Hepatocyte (in vitro differentiated cells): ENCODE measurements at regions not wholly inside any gene's neighbourhood (a gene's known extent, or its start where the extent isn't known, plus 50 kb on each side); places are given as distances from the start of the nearest gene placed in this dataset.

ENCODE experiments used
- DNase-seq: peaks from one replicate; pipeline ENCODE4 v3.0.0-alpha.2; 2016; ENCODE audit warnings: low spot score
- H2AFZ ChIP-seq: fragments of 200-600 bp; sonication (generic); 2 replicates; pipeline ENCODE4 v1.6.0; 2016; ENCODE audit warnings: antibody characterized with exemption, mild to moderate bottlenecking
- H3K27ac ChIP-seq: fragments of 200-600 bp; sonication (generic); 2 replicates; pipeline ENCODE4 v1.5.1; 2016; ENCODE audit warnings: mild to moderate bottlenecking
- H3K27me3 ChIP-seq: fragments of 200-600 bp; sonication (generic); 2 replicates; pipeline ENCODE4 v1.6.1; 2016
- H3K36me3 ChIP-seq: fragments of 200-600 bp; sonication (generic); replicated peaks from 2 replicates; pipeline ENCODE4 v1.5.1; 2016; ENCODE audit warnings: low read depth; ENCODE audit not compliant: insufficient read depth
- H3K4me1 ChIP-seq: fragments of 200-600 bp; sonication (generic); 2 replicates; pipeline ENCODE4 v1.5.1; 2016; ENCODE audit warnings: mild to moderate bottlenecking, moderate library complexity; ENCODE audit not compliant: insufficient read depth
- H3K4me2 ChIP-seq: fragments of 200-600 bp; sonication (generic); 2 replicates; pipeline ENCODE4 v1.6.0; 2016
- H3K4me3 ChIP-seq: fragments of 200-600 bp; sonication (generic); 2 replicates; pipeline ENCODE4 v1.5.1; 2016; ENCODE audit warnings: mild to moderate bottlenecking
- H3K79me2 ChIP-seq: fragments of 200-600 bp; sonication (generic); 2 replicates; pipeline ENCODE4 v1.6.0; 2017; ENCODE audit warnings: mild to moderate bottlenecking
- H3K9me2 ChIP-seq: fragments of 200-600 bp; sonication (generic); replicated peaks from 2 replicates; pipeline ENCODE4 v1.6.0; 2017; ENCODE audit warnings: mild to moderate bottlenecking; ENCODE audit not compliant: insufficient read depth
- H3K9me3 ChIP-seq: fragments of 200-600 bp; sonication (generic); 2 replicates; pipeline ENCODE4 v1.5.1; 2016; ENCODE audit warnings: low read depth, mild to moderate bottlenecking
- H4K20me1 ChIP-seq: fragments of 200-600 bp; sonication (generic); 2 replicates; pipeline ENCODE4 v1.6.0; 2016; ENCODE audit warnings: mild to moderate bottlenecking; ENCODE audit not compliant: insufficient read depth, poor library complexity, severe bottlenecking
- EZH2 ChIP-seq: fragments of 200-600 bp; sonication (generic); IDR thresholded peaks from 2 replicates; pipeline ENCODE4 v1.6.1; 2016; ENCODE audit warnings: antibody characterized with exemption, mild to moderate bottlenecking, borderline replicate concordance
- EZH2phosphoT487 ChIP-seq: fragments of 200-600 bp; sonication (generic); IDR thresholded peaks from one replicate; pipeline ENCODE4 v1.6.1; 2018; ENCODE audit warnings: antibody characterized with exemption, mild to moderate bottlenecking, low read depth, moderate library complexity; ENCODE audit not compliant: unreplicated experiment, severe bottlenecking
- WGBS: methylation state at CpG from one replicate; pipeline ENCODE4 v1.1.6; 2016; ENCODE audit warnings: low lambda C conversion rate; ENCODE audit errors: missing lambda C conversion rate; 5-methylcytosine and 5-hydroxymethylcytosine counted together
- TF ChIP-seq, protein P1 (sequence below): fragments of 200-600 bp; sonication (generic); IDR thresholded peaks from 2 replicates; pipeline ENCODE4 v1.5.1; 2016; ENCODE audit warnings: antibody characterized with exemption, mild to moderate bottlenecking; ENCODE audit not compliant: poor library complexity

DNA sequence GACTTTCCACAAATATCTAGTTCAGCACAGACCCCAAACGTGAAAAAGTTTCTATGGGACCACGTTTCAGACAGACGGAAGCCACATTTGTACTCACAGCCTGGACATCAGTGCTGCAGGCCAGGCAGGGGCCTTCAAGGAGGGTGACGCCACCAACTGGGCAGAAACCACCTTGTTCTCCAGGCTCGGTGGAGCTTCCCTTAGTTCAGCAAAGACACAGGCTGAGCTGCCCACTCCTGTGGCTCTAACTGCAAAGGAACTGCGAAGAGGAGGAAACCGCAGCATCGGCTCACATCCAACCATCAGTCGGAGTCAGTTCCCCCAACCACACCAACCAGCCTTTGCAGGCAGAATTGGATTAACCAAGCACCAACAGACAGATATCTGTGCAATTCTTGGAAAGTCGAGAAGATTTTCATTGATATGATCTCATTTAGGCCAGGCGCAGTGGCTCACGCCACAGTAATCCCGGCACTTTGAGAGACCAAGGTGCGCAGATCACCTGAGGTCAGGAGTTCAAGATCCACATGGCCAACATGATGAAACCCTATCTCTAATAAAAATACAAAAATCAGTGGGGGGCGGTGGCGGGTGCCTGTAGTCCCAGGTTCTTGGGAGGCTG is 73.3 kb upstream of the CNEP1R1 start:
- WGBS: 85% methylated on average over 16 of the region's 16 CpGs
- Histone ChIP-seq H3K4me2 (no peak overlapping the region), H3K4me1 (no peaks in the 10 kb centered on the region), H3K36me3 (no peaks in the 10 kb centered on the region), H3K79me2 (no peaks in the 10 kb centered on the region), H3K27ac (no peak overlapping the region), H2AFZ (no peak overlapping the region), H3K4me3 (no peak overlapping the region), H3K27me3 (no peaks in the 10 kb centered on the region), H3K9me2 (no peaks in the 10 kb centered on the region), H4K20me1 (no peaks in the 10 kb centered on the region), H3K9me3 (no peaks in the 10 kb centered on the region)
- no peak for DNase-seq
- no peak for TF ChIP-seq EZH2phosphoT487
- TF ChIP-seq EZH2: no peak

DNA sequence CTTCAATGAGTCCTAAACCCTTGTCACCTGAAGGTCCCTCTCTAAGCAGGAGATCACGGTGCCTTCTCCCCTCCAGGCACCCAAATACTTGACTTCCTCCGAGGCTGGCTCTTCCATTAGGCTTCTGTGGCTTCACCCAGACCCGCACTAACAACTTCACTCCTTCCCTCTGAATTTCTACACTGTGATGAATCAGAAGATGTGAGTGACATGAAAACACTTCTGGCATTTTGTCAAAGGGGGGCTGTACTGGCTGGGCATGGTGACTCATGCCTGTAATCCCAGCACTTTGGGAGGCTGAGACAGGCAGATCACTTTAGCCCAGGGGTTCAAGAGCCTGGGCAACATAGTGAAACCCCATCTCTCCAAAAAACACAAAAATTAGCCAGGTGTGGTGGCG is 72.6 kb upstream of the CNEP1R1 start:
- no peak for DNase-seq
- WGBS: 70% methylated on average over 4 of the region's 4 CpGs
- no peaks in the 10 kb centered on the region for H3K9me2 ChIP-seq
- H2AFZ ChIP-seq: no peak overlapping the region
- no peaks in the 10 kb centered on the region for H3K36me3 ChIP-seq
- TF ChIP-seq EZH2 (no peak), EZH2phosphoT487 (no peak)
- TF ChIP-seq, protein P1, sequence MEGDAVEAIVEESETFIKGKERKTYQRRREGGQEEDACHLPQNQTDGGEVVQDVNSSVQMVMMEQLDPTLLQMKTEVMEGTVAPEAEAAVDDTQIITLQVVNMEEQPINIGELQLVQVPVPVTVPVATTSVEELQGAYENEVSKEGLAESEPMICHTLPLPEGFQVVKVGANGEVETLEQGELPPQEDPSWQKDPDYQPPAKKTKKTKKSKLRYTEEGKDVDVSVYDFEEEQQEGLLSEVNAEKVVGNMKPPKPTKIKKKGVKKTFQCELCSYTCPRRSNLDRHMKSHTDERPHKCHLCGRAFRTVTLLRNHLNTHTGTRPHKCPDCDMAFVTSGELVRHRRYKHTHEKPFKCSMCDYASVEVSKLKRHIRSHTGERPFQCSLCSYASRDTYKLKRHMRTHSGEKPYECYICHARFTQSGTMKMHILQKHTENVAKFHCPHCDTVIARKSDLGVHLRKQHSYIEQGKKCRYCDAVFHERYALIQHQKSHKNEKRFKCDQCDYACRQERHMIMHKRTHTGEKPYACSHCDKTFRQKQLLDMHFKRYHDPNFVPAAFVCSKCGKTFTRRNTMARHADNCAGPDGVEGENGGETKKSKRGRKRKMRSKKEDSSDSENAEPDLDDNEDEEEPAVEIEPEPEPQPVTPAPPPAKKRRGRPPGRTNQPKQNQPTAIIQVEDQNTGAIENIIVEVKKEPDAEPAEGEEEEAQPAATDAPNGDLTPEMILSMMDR: no peak
- no peak overlapping the region for H3K4me3 ChIP-seq
- H3K9me3 ChIP-seq: no peaks in the 10 kb centered on the region
- H3K27ac ChIP-seq: no peak overlapping the region
- H4K20me1 ChIP-seq: no peaks in the 10 kb centered on the region
- no peaks in the 10 kb centered on the region for H3K4me1 ChIP-seq
- no peak overlapping the region for H3K4me2 ChIP-seq
- no peaks in the 10 kb centered on the region for H3K27me3 ChIP-seq
- no peaks in the 10 kb centered on the region for H3K79me2 ChIP-seq

DNA sequence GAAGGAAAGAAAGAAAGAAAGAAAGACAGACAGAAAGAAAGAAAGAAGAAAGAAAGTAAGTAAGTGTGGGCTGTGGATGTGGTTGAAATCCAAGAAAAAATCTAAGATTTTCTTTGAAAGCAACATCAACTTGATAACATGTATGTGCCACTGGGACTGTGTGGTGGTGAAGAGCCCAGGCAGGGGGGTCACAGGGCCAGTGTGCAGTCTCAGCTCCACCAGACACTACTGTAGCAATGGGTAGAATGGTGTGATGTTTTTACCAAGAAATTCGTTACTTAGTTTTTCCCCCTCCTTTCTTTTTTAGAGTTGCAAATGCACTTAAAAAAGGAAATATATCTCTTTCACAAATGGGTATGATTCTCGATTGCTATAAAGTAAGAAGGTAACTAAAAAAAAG is 71.9 kb upstream of the CNEP1R1 start:
- H3K27me3 ChIP-seq: no peaks in the 10 kb centered on the region

DNA sequence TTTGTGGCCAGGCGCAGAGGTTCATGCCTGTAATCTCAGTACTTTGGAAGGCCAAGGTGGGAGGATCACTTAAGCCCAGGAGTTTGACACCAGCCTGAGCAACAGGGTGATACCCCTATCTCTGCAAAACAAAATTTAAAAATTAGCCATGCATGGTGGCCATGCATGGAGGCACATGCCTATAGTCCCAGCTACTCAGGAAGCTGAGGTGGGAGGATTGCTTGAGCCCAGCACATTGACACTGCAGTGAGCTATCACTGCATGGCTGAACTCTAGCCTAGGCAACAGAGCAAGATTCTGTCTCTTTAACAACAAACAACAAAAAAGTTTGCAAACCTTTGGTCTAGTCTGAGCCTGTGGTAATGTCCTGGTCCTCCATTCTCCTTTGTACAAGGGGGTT is 69.2 kb upstream of the CNEP1R1 start:
- Histone ChIP-seq H3K4me3 (no peak overlapping the region), H3K27ac (no peak overlapping the region), H3K4me1 (no peaks in the 10 kb centered on the region), H3K27me3 (no peaks in the 10 kb centered on the region), H3K79me2 (no peaks in the 10 kb centered on the region), H3K9me3 (no peaks in the 10 kb centered on the region), H4K20me1 (no peaks in the 10 kb centered on the region), H3K9me2 (no peaks in the 10 kb centered on the region), H3K36me3 (no peaks in the 10 kb centered on the region), H3K4me2 (no peak overlapping the region), H2AFZ (no peak overlapping the region)
- WGBS: 100% methylated on average over 1 of the region's 1 CpG
- no peak for DNase-seq
- TF ChIP-seq, protein P1: no peak
- TF ChIP-seq EZH2phosphoT487 (no peak), EZH2 (no peak)

More for the DNA sequence above, 71.9 kb upstream of the CNEP1R1 start:
- no peaks in the 10 kb centered on the region for H3K4me1 ChIP-seq
- H4K20me1 ChIP-seq: no peaks in the 10 kb centered on the region
- no peaks in the 10 kb centered on the region for H3K36me3 ChIP-seq
- no peaks in the 10 kb centered on the region for H3K9me3 ChIP-seq
- DNase-seq: no peak
- H3K9me2 ChIP-seq: no peaks in the 10 kb centered on the region
- H3K79me2 ChIP-seq: no peaks in the 10 kb centered on the region
- H3K27ac ChIP-seq: no peak overlapping the region
- no peak overlapping the region for H2AFZ ChIP-seq
- TF ChIP-seq, protein P1: no peak
- no peak for TF ChIP-seq EZH2
- TF ChIP-seq EZH2phosphoT487: no peak
- H3K4me2 ChIP-seq: no peak overlapping the region
- no peak overlapping the region for H3K4me3 ChIP-seq
- 48% methylated on average over 2 of the region's 2 CpGs for WGBS
